HUES48 (cell line): ENCODE measurements at regions not wholly inside any gene's neighbourhood (a gene's known extent, or its start where the extent isn't known, plus 50 kb on each side); places are given as distances from the start of the nearest gene placed in this dataset.
"Not testable (repeated sequence)": the region's sequence is repeated elsewhere in the genome, so short reads cannot be mapped to it uniquely, and the experiment has no call there.

ENCODE experiments used
- H3K27ac ChIP-seq: one replicate; pipeline ENCODE4 v1.7.0; 2013; ENCODE audit warnings: low read depth, low read length, inconsistent platforms
- H3K27me3 ChIP-seq: 2 replicates; pipeline ENCODE4 v1.6.1; 2013; ENCODE audit warnings: mild to moderate bottlenecking, low read length; ENCODE audit not compliant: control insufficient read depth, insufficient read depth
- H3K36me3 ChIP-seq: 2 replicates; pipeline ENCODE4 v1.6.1; 2013; ENCODE audit warnings: low read length; ENCODE audit not compliant: control insufficient read depth, insufficient read depth
- H3K4me1 ChIP-seq: 2 replicates; pipeline ENCODE4 v1.6.1; 2013; ENCODE audit warnings: mild to moderate bottlenecking, low read length; ENCODE audit not compliant: control insufficient read depth, insufficient read depth
- H3K4me3 ChIP-seq: 2 replicates; pipeline ENCODE4 v1.5.1; 2013; ENCODE audit warnings: mild to moderate bottlenecking, low read depth, low read length
- H3K9ac ChIP-seq: 2 replicates; pipeline ENCODE4 v1.6.1; 2013; ENCODE audit warnings: mild to moderate bottlenecking, low read depth, low read length, moderate library complexity
- H3K9me3 ChIP-seq: 2 replicates; pipeline ENCODE4 v1.6.1; 2013; ENCODE audit warnings: low read length; ENCODE audit not compliant: control insufficient read depth, insufficient read depth

DNA sequence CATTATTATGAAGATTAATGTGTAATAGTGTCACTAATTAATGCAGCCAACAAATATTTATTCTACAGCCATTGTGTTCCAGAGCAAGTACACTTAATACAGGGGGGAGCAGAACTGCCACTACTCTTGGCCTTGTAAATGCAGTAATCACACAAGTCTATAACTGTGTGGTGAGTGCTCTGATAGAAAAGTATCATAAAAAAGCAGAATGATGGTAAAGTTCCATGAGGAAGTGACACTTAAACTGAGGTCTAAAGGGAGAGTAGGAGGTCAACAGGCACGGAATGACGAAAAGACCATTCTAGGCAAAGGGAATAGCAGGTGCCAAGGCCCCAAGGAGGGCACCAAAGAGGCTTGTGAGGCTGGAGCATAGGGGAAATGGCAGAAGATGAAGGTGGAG lies 142.9 kb downstream of the OSTF1 start:
- no peaks in the 10 kb centered on the region for H3K4me1 ChIP-seq
- H3K27me3 ChIP-seq, result no peaks in the 10 kb centered on the region
- H3K9me3 ChIP-seq, result peaks cover 22% of the 10 kb centered on the region
- no peak overlapping the region for H3K27ac ChIP-seq
- no peaks in the 10 kb centered on the region for H3K36me3 ChIP-seq
- no peak overlapping the region for H3K9ac ChIP-seq
- no peak overlapping the region for H3K4me3 ChIP-seq

DNA sequence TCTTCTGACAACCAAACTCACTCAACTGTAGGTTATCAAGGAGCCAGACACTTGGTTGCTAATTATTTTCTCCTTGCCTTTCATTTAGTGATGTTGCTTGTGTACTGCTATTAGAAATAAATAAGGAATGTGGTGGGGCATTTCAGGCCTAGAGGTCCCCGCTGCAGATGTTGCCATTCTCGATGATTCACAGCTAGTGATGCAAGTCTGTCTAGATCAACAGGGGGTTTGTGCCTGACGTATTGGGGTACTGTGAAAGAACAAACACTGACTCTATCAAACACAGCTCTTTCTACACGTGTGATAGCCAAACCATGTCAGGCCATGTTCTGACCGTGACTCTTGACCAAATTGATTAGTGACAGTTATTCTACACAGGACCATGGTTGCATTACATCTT lies 144.7 kb downstream of the OSTF1 start:
- H3K27ac ChIP-seq, result no peak overlapping the region
- H3K27me3 ChIP-seq, result no peaks in the 10 kb centered on the region
- peaks cover 21% of the 10 kb centered on the region for H3K9me3 ChIP-seq
- H3K4me3 ChIP-seq, result no peak overlapping the region
- no peak overlapping the region for H3K9ac ChIP-seq
- no peaks in the 10 kb centered on the region for H3K36me3 ChIP-seq
- no peaks in the 10 kb centered on the region for H3K4me1 ChIP-seq

DNA sequence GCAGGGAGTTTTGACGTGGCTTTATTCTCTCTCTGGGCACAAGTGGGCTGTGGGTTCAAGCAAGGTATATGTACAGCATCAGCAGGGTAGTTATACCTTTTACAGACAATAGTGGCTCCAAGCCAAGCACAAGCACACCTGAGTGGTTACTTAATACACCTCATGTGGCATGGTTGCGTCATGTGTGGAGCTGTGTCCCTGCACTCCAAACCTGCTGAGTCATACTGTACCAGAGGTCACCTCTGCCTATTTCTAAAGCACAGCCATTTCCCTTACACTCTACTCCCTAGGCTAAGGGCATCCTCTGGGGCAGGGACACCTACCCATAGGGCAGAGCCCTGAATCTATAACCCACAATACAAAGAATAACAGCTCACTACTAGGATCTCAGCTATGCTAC lies 147.3 kb downstream of the OSTF1 start:
- no peak overlapping the region for H3K27ac ChIP-seq
- no peaks in the 10 kb centered on the region for H3K36me3 ChIP-seq
- no peaks in the 10 kb centered on the region for H3K27me3 ChIP-seq
- peaks cover 21% of the 10 kb centered on the region for H3K9me3 ChIP-seq
- no peak overlapping the region for H3K9ac ChIP-seq
- H3K4me1 ChIP-seq, result no peaks in the 10 kb centered on the region
- H3K4me3 ChIP-seq, result no peak overlapping the region

DNA sequence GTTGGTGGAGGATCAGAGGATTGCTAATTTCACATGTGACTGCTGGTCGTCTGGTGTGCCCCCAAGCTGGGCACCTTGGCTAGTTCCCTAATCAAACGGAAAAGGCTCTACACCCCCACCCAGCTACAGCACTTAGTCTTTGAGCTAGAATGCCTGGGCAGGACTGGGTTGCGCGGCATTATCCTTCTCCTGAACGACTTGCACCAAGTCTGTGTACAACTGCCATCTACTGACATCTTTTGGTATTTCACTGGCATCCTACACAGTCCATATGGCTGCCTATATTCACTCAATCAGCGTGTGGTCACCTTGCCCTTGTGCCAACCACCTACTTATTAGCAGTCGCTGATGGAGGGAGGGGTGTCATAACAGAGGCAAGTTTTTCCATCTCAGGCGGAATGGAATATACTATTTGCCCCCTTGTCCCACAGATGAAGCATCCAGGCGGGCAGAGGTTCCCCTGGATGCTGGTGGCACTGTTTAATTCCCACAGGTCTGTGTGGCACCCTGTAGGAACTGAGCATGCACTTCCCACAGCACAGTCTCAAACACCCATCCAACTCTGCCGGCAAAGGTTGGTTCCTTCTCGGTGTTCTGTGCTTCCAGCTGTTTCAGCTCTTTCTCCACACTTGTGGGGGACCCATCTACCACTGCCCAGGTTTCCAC lies 150.1 kb downstream of the OSTF1 start:
- Histone ChIP-seq H3K4me1 (no peaks in the 10 kb centered on the region), H3K9me3 (peaks cover 21% of the 10 kb centered on the region), H3K27ac (no peak overlapping the region), H3K9ac (no peak overlapping the region), H3K4me3 (no peak overlapping the region), H3K27me3 (no peaks in the 10 kb centered on the region), H3K36me3 (no peaks in the 10 kb centered on the region)

DNA sequence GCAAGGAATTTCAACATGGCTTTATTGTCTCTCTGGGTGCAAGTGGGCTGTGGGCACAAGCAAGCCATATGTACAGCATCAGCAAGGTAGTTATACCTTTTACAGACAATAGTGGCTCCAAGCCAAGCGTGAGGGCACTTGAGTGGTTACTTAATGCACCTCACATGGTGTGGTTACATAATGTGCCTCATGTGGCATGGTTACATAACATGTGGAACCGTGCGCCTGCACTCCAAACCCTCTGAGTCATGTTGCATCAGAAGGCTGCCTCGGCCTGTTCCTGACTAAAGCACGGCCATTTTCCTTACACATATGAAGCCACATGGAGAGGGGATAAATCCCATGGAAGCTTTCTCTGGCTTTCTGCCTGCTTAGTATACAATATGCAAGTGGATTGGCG lies 150.9 kb downstream of the OSTF1 start:
- no peak overlapping the region for H3K9ac ChIP-seq
- H3K4me1 ChIP-seq, result no peaks in the 10 kb centered on the region
- H3K27me3 ChIP-seq, result no peaks in the 10 kb centered on the region
- peaks cover 20% of the 10 kb centered on the region for H3K9me3 ChIP-seq
- H3K4me3 ChIP-seq, result no peak overlapping the region
- no peaks in the 10 kb centered on the region for H3K36me3 ChIP-seq
- no peak overlapping the region for H3K27ac ChIP-seq

DNA sequence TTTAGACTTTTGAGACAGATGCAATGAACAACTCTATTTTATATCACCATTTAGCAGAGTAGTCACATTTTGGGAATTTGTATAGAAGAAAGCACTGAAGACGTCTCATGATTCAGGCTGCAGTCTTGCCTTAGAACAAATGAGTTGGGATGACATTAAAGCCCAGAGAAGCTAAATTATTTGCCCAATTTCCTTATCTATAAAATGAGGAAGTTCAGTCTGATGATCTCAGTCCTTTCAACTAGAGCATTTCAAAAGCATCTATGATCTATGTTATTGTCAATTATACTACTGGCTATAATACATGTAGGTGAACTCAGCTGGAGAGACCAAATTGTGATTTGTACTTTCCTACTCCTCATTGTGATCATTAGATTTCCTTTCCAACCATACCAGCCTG lies 154.1 kb downstream of the OSTF1 start:
- H3K27me3 ChIP-seq, result no peaks in the 10 kb centered on the region
- H3K27ac ChIP-seq, result no peak overlapping the region
- H3K9ac ChIP-seq, result no peak overlapping the region
- peaks cover 14% of the 10 kb centered on the region for H3K9me3 ChIP-seq
- H3K36me3 ChIP-seq, result no peaks in the 10 kb centered on the region
- H3K4me3 ChIP-seq, result no peak overlapping the region
- no peaks in the 10 kb centered on the region for H3K4me1 ChIP-seq

DNA sequence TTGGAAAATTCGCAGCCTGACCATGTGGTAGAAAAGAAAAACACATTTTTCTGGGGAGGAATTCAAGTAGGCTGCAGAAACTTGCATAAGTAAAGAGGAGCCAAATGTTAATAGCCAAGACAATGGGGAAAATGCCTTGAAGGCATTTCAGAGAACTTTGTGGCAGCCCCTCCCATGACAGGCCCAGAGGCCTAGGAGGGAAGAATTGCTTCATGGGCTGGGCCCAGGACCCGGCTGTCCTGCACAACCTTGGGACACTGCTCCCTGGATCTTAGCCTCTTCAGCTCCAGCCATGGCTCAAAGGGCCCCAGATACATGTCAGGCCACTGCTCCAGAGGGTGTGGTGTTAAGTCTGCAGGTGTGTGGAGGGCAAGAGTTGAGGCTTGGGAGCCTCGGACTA lies 158.6 kb downstream of the OSTF1 start:
- no peak overlapping the region for H3K9ac ChIP-seq
- H3K27ac ChIP-seq, result no peak overlapping the region
- peaks cover 23% of the 10 kb centered on the region for H3K9me3 ChIP-seq
- no peaks in the 10 kb centered on the region for H3K4me1 ChIP-seq
- H3K36me3 ChIP-seq, result no peaks in the 10 kb centered on the region
- no peak overlapping the region for H3K4me3 ChIP-seq
- H3K27me3 ChIP-seq, result no peaks in the 10 kb centered on the region

DNA sequence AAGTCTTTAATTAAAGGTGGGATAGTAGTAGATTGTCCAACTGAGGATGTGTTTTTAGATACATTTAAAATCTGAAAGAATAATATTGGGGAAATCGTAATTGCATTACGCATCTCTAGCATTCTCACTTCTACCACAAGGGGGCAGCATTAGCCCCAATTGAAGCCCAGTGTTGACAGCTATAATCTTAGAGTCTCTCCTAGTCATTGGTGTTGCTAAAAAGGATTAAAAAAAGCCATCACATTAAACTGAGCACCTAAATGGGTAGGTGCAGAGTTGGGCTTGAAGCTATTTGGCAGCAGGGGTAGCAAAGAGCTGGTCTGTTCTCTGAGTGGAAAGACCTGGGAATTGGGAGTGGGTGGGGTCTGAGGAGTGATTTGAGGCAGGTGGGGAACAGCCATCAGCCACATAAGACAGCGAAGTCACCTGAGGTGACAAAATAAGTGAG lies 177.2 kb downstream of the OSTF1 start:
- Histone ChIP-seq H3K27ac (no peak overlapping the region), H3K36me3 (no peaks in the 10 kb centered on the region), H3K4me3 (no peak overlapping the region), H3K4me1 (peaks cover 5% of the 10 kb centered on the region), H3K27me3 (no peaks in the 10 kb centered on the region), H3K9ac (no peak overlapping the region), H3K9me3 (no peaks in the 10 kb centered on the region; the same call in 1 of the 2 replicates)

DNA sequence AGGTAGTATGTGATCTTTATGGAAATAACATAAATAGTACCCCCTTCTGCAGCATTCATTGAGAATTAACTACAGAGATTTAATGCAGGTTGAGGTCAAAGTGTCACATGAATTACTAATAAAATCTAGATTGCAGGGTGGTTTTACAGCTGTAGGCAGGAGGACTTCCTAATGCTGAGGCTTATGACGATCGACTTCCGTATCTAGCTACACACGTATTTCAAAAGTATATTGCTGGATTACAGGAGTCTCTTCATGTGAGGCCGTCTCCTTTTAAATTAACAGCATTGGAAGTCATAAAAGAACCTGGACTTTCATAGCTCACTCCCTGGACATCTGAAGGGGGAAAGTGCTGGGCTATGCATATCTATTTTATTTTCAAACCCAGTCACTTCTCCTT lies 180.9 kb downstream of the OSTF1 start:
- Histone ChIP-seq H3K36me3 (no peaks in the 10 kb centered on the region), H3K27me3 (no peaks in the 10 kb centered on the region), H3K9me3 (peaks cover 14% of the 10 kb centered on the region), H3K4me1 (peaks cover 5% of the 10 kb centered on the region), H3K4me3 (no peak overlapping the region), H3K9ac (no peak overlapping the region), H3K27ac (no peak overlapping the region)

DNA sequence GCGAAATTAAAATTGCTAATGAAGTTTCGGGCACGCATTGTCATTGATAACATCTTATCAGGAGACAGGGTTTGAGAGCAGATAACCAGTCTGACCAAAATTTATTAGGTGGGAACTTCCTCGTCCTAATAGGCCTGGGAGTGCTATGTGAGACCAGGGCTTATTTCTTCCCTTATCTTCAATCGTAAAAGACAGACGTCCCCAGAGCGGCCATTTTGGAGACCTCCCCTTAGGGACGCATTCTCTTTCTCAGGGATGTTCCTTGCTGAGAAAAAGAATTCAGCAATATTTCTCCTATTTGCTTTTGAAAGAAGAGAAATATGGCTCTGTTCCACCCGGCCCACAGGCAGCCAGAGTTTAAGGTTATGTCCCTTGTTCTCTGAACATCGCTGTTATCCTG lies 184.7 kb downstream of the OSTF1 start:
- H3K9me3 ChIP-seq, result peaks cover 16% of the 10 kb centered on the region
- not testable (repeated sequence) for H3K4me1 ChIP-seq, H3K27me3 ChIP-seq, H3K27ac ChIP-seq, H3K9ac ChIP-seq, H3K4me3 ChIP-seq, H3K36me3 ChIP-seq

DNA sequence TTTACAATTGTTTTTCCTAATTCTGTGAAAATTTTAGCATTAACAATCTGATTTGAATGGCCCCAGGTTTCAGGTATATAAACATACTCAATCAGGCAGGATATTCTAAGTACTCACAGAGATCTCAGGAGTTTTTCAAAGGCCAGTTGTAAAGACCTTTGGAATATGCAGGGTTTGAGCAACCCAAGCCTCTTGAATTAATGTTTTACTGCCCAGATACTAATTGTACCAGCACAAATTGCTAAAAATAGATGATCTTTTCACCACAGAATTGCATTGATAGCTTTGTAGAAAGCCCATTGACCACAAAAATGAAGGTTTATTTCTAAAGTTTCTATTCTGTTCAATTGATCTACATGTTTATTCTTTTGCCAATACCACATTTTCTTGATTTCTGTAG lies 186.5 kb downstream of the OSTF1 start:
- Histone ChIP-seq H3K36me3 (no peaks in the 10 kb centered on the region), H3K9me3 (peaks cover 16% of the 10 kb centered on the region), H3K4me3 (no peak overlapping the region), H3K27me3 (no peaks in the 10 kb centered on the region), H3K27ac (no peak overlapping the region), H3K4me1 (no peaks in the 10 kb centered on the region), H3K9ac (no peak overlapping the region)
